ENCODE measurements at regions not wholly inside any gene's neighbourhood (a gene's known extent, or its start where the extent isn't known, plus 50 kb on each side); places are given as distances from the start of the nearest gene placed in this dataset.

DNA sequence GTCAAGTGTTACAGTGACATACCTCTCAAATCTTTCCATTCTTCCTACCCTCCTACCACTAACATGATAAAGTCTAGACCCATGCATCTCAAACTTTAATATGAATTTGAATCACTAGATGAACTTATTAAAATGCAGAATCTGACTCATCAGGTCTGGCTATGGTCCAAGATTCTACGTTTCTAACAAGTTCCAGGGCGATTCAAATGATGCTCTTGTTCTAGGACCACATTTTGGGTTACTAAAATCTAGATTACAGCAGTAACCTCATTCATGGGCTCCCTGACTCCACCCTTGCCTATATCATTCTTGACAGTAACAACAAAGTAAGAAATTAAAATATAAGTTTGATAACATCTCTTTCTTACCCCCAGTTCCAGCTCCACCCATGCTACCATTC is 124.8 kb upstream of the LSM8 start:
- Mint-ChIP-seq H3K27me3 (no peaks in the 10 kb centered on the region), H3K4me1 (ENCODE audit: low read depth) (no peaks in the 10 kb centered on the region), H3K36me3 (ENCODE audit: insufficient read depth) (no peaks in the 10 kb centered on the region), H3K4me3 (ENCODE audit: low read depth) (no peak overlapping the region), H3K9me3 (ENCODE audit: low read depth) (no peaks in the 10 kb centered on the region), H3K27ac (no peak overlapping the region)
- TF ChIP-seq, protein P1, sequence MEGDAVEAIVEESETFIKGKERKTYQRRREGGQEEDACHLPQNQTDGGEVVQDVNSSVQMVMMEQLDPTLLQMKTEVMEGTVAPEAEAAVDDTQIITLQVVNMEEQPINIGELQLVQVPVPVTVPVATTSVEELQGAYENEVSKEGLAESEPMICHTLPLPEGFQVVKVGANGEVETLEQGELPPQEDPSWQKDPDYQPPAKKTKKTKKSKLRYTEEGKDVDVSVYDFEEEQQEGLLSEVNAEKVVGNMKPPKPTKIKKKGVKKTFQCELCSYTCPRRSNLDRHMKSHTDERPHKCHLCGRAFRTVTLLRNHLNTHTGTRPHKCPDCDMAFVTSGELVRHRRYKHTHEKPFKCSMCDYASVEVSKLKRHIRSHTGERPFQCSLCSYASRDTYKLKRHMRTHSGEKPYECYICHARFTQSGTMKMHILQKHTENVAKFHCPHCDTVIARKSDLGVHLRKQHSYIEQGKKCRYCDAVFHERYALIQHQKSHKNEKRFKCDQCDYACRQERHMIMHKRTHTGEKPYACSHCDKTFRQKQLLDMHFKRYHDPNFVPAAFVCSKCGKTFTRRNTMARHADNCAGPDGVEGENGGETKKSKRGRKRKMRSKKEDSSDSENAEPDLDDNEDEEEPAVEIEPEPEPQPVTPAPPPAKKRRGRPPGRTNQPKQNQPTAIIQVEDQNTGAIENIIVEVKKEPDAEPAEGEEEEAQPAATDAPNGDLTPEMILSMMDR (IDR thresholded peaks at IDR 0.05; ENCODE audit: unreplicated experiment): no peak
- DNase-seq (ENCODE audit: low spot score, unreplicated experiment): no peak

DNA sequence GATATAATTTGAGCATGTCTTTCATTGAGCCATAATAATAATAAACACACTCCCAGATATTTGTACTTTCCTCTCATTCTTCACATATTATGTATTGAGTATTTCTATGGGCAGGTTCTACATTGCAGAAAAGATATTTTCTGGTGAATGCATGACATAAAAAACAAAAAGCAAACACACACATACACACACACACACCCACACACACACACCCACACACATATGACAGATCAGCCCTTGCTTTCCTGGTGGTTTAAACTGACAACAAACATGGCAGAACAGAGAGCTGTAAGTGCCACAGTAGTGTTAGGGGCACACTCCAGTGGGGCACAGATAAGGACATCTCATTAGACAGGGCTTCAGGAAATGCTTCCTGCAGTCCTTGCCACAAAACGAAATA is 123.3 kb upstream of the LSM8 start:
- no peak overlapping the region for H3K4me3 Mint-ChIP-seq (ENCODE audit: low read depth)
- no peaks in the 10 kb centered on the region for H3K4me1 Mint-ChIP-seq (ENCODE audit: low read depth)
- DNase-seq (ENCODE audit: low spot score, unreplicated experiment): no peak
- H3K27me3 Mint-ChIP-seq: no peaks in the 10 kb centered on the region
- no peak overlapping the region for H3K27ac Mint-ChIP-seq
- no peaks in the 10 kb centered on the region for H3K36me3 Mint-ChIP-seq (ENCODE audit: insufficient read depth)
- no peaks in the 10 kb centered on the region for H3K9me3 Mint-ChIP-seq (ENCODE audit: low read depth)
- TF ChIP-seq, protein P1 (IDR thresholded peaks at IDR 0.05; ENCODE audit: unreplicated experiment): no peak

DNA sequence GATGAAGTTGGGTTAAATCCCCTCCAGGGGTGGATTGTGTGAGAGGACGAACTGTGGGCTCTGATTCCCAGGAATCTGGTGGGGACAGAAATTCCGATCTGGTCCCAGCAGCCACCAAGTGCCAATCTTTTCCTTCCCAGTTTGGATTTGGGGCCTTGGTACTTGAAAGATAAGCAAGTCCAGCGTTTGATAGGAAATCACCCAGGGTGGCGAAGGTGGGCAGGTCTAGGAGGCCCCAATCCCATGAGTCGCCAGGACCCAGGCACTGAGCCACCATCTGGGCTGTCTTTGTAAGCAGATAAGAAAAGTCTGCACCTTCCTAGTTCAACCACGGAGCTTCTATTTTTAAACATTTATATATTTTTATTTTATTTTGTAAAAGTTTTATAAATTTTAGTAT is 122.6 kb upstream of the LSM8 start:
- Mint-ChIP-seq H3K9me3 (ENCODE audit: low read depth) (no peaks in the 10 kb centered on the region), H3K27ac (no peak overlapping the region), H3K4me3 (ENCODE audit: low read depth) (no peak overlapping the region), H3K4me1 (ENCODE audit: low read depth) (no peaks in the 10 kb centered on the region), H3K27me3 (no peaks in the 10 kb centered on the region), H3K36me3 (ENCODE audit: insufficient read depth) (no peaks in the 10 kb centered on the region)
- TF ChIP-seq, protein P1 (IDR thresholded peaks at IDR 0.05; ENCODE audit: unreplicated experiment): no peak
- no peak for DNase-seq (ENCODE audit: low spot score, unreplicated experiment)

DNA sequence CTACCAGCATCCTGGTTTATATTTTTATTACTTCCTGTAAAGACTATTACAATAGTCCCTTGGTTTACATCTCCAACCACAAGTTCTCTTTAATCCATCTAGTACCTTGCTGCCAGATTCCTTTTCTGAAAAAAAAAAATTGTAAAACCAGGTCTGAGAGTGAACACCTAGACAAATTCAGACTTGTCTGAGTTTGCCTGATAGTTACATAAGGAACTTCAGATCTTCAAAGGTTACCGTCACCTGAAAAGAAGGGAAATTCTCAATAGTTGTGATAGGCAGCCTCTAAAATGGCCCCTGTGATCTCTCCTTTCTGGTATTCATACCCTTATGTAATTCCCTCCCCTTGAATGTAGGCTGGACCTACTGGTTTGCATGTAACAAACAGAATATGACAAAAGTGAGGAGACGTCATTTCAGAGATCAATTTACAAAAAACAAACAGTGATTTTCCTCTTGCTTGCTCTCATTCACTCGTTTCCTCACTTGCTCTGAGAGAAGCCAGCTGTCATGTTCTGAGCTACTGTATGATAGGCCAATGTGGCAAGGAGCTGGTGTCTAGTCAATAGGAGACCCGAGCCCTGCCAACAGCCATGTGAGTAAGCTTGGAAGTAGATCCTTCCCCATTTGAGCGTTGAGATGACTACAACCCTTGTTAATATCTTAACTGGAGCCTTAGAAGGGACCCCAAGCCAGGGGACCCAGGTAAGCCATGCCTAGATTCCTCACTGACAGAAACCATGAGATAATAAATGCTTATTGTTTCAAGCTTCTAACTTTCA is 110.9 kb upstream of the LSM8 start:
- no peaks in the 10 kb centered on the region for H3K36me3 Mint-ChIP-seq (ENCODE audit: insufficient read depth)
- no peak for DNase-seq (ENCODE audit: low spot score, unreplicated experiment)
- TF ChIP-seq, protein P1 (IDR thresholded peaks at IDR 0.05; ENCODE audit: unreplicated experiment): no peak
- no peak overlapping the region for H3K27ac Mint-ChIP-seq
- no peak overlapping the region for H3K4me3 Mint-ChIP-seq (ENCODE audit: low read depth)
- no peaks in the 10 kb centered on the region for H3K9me3 Mint-ChIP-seq (ENCODE audit: low read depth)
- H3K4me1 Mint-ChIP-seq (ENCODE audit: low read depth): no peaks in the 10 kb centered on the region
- H3K27me3 Mint-ChIP-seq: no peaks in the 10 kb centered on the region

DNA sequence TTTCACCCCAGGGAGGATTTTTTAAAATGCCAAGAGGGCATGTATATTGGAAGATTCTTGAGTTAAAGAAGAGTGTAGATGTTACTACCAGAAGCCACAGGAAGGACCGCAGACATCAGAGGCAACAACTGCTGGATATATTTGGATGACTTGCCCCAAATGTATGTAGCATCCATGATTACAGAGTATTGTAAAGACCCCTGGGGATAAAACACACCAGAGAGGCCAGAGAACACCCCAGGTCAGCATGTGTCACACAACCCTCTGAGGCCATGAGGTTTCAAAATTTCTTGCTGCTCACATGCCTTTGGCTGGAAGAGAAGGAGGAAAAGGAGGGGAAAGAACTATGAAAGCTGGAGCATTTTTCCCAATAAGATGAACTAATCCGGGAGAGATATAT is 108.0 kb upstream of the LSM8 start:
- Mint-ChIP-seq H3K4me1 (ENCODE audit: low read depth) (no peaks in the 10 kb centered on the region), H3K27me3 (no peaks in the 10 kb centered on the region), H3K27ac (no peak overlapping the region), H3K9me3 (ENCODE audit: low read depth) (peaks cover 3% of the 10 kb centered on the region), H3K36me3 (ENCODE audit: insufficient read depth) (no peaks in the 10 kb centered on the region), H3K4me3 (ENCODE audit: low read depth) (no peak overlapping the region)
- TF ChIP-seq, protein P1 (IDR thresholded peaks at IDR 0.05; ENCODE audit: unreplicated experiment): no peak
- DNase-seq (ENCODE audit: low spot score, unreplicated experiment): no peak

Measured in progenitor cell of endocrine pancreas (in vitro differentiated cells).